ENCODE measurements at regions not wholly inside any gene's neighbourhood (a gene's known extent, or its start where the extent isn't known, plus 50 kb on each side); places are given as distances from the start of the nearest gene placed in this dataset.

DNA sequence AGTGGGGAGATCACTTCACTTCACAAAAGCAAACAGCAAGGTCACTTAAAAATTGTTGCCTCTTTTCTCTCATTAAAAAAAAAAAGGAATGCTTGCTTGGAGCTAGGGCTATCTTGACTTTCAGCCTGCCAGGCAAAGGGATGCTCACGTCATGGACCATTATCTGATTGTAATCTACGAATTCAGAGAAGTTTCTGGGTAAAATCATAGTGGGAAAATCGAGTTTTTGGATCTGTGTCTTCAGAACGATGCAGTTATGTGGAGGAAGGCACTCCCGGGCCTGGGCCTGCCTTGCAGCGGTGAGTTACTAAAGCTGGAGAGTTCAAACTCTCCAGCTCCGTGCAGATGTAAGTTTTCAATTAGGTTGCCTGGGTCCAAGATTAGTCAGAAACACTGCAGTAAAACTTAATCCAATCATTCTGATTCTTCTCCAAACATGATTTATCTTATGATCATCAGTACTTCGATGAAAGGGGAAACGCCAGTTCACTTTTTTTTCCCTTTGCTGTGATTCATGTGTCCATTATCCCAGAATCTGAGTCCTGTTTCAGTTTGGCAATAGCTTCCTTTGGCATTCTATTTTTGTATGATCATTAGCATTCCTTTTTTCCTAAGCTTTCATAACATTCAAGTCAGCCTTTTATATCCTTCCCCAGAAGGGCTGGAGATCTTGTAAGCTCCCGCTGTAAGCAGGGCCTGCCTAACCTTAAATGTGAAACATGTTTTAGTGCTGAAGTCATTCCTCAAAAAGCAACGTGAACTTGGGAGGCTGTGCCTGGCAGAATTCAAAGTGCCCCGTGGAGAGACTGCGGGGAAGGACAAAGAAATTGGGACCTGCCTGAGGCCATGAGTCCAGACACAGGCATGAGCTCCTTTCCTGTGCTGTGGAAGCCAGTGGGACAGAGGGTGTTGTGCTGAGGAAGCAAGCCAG lies 119.3 kb upstream of the TWIST2 start:
- no peak overlapping the region for H3K4me3 ChIP-seq
- intact Hi-C loops (cut with DNase I; ENCODE audit: low total_unique reads): no loop called here
- TF ChIP-seq, protein P1, sequence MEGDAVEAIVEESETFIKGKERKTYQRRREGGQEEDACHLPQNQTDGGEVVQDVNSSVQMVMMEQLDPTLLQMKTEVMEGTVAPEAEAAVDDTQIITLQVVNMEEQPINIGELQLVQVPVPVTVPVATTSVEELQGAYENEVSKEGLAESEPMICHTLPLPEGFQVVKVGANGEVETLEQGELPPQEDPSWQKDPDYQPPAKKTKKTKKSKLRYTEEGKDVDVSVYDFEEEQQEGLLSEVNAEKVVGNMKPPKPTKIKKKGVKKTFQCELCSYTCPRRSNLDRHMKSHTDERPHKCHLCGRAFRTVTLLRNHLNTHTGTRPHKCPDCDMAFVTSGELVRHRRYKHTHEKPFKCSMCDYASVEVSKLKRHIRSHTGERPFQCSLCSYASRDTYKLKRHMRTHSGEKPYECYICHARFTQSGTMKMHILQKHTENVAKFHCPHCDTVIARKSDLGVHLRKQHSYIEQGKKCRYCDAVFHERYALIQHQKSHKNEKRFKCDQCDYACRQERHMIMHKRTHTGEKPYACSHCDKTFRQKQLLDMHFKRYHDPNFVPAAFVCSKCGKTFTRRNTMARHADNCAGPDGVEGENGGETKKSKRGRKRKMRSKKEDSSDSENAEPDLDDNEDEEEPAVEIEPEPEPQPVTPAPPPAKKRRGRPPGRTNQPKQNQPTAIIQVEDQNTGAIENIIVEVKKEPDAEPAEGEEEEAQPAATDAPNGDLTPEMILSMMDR (IDR thresholded peaks at IDR 0.05): no peak
- TF ChIP-seq POLR2AphosphoS5 (IDR thresholded peaks at IDR 0.05) (peak; percentile 52 to 77 (median 68)), EP300 (IDR thresholded peaks at IDR 0.05; ENCODE audit: low read depth) (peak; percentile 18)
- in situ Hi-C loops (cut with MboI; ENCODE audit: low pct_ligation_motif_present in 1 of 4, low pct_unique_long_range_greater_than_20kb in 1 of 4, low sequenced_read_pairs in 3 of 4): no loop called here
- whole genome bisulfite sequencing, 2 donors (ENCODE audit: low coverage in 1 of 2): 37 to 50% methylated on average over 9 to 13 of the region's 13 CpGs
- peak overlapping the region; percentile 78 to 89 (median 81) for H3K27ac ChIP-seq
- H3K27me3 ChIP-seq: no peaks in the 10 kb centered on the region
- DNase-seq: peak; percentile 14
- H3K9me3 ChIP-seq: no peaks in the 10 kb centered on the region
- H3K36me3 ChIP-seq: no peaks in the 10 kb centered on the region
- peaks cover 0 to 34% (median 13%) of the 10 kb centered on the region in 4 donors for H3K4me1 ChIP-seq

DNA sequence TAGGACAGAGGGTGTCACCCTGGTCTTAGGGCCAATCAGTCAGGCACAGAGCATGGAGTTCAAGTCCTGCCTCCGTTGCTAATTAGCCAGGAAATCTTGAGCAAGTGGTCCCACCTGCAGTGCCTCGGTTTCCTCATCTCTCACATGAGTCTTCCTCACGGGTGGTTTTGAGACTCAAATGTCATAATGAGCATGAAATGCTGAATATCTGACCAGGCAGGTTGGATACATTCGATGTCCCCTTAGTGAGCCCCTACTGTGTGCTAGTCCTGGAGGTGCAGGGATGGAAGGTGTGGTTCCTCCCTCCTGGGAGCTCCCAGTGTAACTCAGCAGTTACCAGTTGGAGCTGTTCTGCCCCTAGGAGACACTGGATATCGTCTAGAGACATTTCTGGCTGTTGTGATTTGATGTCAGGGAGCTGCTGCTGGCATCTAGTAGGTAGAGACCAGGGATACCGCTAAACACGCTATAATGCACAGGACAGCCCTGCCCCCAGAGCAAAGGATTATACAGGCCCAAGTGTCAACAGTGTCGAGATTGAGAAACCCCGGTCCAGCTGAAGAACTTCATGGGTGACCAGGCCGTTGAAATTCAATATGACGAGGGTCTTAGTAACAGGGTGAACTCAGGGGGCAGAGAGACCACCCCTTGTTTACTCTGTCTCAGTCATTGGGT lies 118.5 kb upstream of the TWIST2 start:
- Histone ChIP-seq H3K9me3 (no peaks in the 10 kb centered on the region), H3K27ac (peak overlapping the region; percentile 78 to 89 (median 81)), H3K36me3 (no peaks in the 10 kb centered on the region), H3K4me3 (no peak overlapping the region), H3K27me3 (no peaks in the 10 kb centered on the region), H3K4me1 (peaks cover 0 to 34% (median 13%) of the 10 kb centered on the region in 4 donors)
- DNase-seq: no peak
- TF ChIP-seq POLR2A (IDR thresholded peaks at IDR 0.05): no peak
- TF ChIP-seq POLR2AphosphoS5 (IDR thresholded peaks at IDR 0.05): no peak
- no peak for TF ChIP-seq EP300 (IDR thresholded peaks at IDR 0.05; ENCODE audit: low read depth)
- TF ChIP-seq, protein P1 (IDR thresholded peaks at IDR 0.05): no peak
- in situ Hi-C loops (cut with MboI; ENCODE audit: low pct_ligation_motif_present in 1 of 4, low pct_unique_long_range_greater_than_20kb in 1 of 4, low sequenced_read_pairs in 3 of 4): no loop called here
- intact Hi-C loops (cut with DNase I; ENCODE audit: low total_unique reads): no loop called here
- WGBS, 2 donors (ENCODE audit: low coverage in 1 of 2): 63 to 74% methylated on average over 2 to 11 of the region's 11 CpGs

DNA sequence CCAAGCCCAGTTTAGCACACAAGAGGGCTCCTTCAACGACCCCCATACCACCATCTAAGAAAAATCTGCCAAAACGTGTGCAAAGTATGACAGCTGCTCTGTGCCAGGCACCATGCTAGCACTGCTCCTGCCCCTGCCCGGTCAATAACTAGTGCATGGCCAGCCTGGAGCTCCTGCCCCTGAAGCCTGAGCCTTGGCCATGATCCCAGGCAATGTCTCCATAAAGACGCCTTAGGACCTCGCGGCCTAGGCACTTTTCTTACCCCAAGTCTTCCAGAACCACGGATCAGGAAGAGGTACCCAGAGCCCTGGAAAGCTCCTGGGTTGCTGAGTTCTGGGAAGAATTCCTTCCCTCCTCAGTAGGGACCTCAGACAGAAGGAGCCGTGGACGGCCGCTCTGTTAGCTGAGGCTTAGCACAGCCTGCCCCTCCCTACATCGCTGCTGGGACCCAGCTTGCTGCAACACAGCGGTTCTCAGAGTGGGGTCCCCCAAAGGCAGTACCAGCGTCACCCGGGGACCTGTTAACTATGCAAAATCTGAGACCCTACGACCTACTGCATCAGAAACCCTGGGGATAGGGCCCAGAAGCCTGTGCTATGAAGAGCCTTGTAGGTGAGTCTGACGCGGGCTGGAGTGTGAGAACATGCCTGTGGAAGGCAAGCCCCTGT lies 117.8 kb upstream of the TWIST2 start:
- Histone ChIP-seq H3K4me3 (no peak overlapping the region), H3K36me3 (no peaks in the 10 kb centered on the region), H3K27me3 (no peaks in the 10 kb centered on the region), H3K27ac (peak overlapping the region; percentile 78 to 89 (median 81)), H3K9me3 (no peaks in the 10 kb centered on the region), H3K4me1 (peaks cover 0 to 29% (median 11%) of the 10 kb centered on the region in 4 donors)
- TF ChIP-seq POLR2A (IDR thresholded peaks at IDR 0.05) (no peak), POLR2AphosphoS5 (IDR thresholded peaks at IDR 0.05) (no peak), EP300 (IDR thresholded peaks at IDR 0.05; ENCODE audit: low read depth) (no peak)
- TF ChIP-seq, protein P1 (IDR thresholded peaks at IDR 0.05): no peak
- no peak for DNase-seq
- intact Hi-C loops (cut with DNase I; ENCODE audit: low total_unique reads) (no loop called here), in situ Hi-C loops (cut with MboI; ENCODE audit: low pct_ligation_motif_present in 1 of 4, low pct_unique_long_range_greater_than_20kb in 1 of 4, low sequenced_read_pairs in 3 of 4) (no loop called here)
- WGBS, 2 donors (ENCODE audit: low coverage in 1 of 2): 60 to 86% methylated on average over 1 to 17 of the region's 17 CpGs

DNA sequence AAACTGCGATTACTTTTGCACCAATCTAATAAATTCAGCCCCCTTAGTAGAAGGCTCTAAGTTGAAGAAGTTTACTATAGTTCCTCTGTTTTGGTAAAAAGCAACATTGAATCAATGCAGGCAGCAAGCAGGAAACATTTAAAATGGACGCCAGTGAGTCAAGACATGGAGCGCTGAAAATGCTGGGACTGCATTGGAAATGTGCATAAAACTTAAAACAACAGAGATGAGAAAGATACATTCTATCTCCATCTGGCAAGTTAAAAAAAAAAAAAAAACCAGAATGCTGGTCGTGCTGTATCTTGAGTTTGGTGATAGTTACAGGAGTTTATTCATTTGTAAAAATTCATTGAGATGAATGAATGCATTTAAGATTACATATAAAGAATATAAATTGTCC lies 117.0 kb upstream of the TWIST2 start:
- H3K27ac ChIP-seq: no peak overlapping the region
- no peaks in the 10 kb centered on the region for H3K36me3 ChIP-seq
- no peaks in the 10 kb centered on the region for H3K9me3 ChIP-seq
- in situ Hi-C loops (cut with MboI; ENCODE audit: low pct_ligation_motif_present in 1 of 4, low pct_unique_long_range_greater_than_20kb in 1 of 4, low sequenced_read_pairs in 3 of 4) (no loop called here), intact Hi-C loops (cut with DNase I; ENCODE audit: low total_unique reads) (no loop called here)
- H3K4me3 ChIP-seq: no peak overlapping the region
- 79 to 81% methylated on average over 4 of the region's 4 CpGs for WGBS, 2 donors (ENCODE audit: low coverage in 1 of 2)
- DNase-seq: no peak
- H3K4me1 ChIP-seq: peaks cover 0 to 28% (median 11%) of the 10 kb centered on the region in 4 donors
- H3K27me3 ChIP-seq: no peaks in the 10 kb centered on the region
- no peak for TF ChIP-seq POLR2AphosphoS5 (IDR thresholded peaks at IDR 0.05)
- TF ChIP-seq, protein P1 (IDR thresholded peaks at IDR 0.05): no peak
- no peak for TF ChIP-seq POLR2A (IDR thresholded peaks at IDR 0.05)
- no peak for TF ChIP-seq EP300 (IDR thresholded peaks at IDR 0.05; ENCODE audit: low read depth)

Measured in transverse colon (tissue), 4 donors.